ENCODE measurements at regions not wholly inside any gene's neighbourhood (a gene's known extent, or its start where the extent isn't known, plus 50 kb on each side); places are given as distances from the start of the nearest gene placed in this dataset.

GRCh38 chr16:65675161-65675560 is 553.3 kb upstream of the CDH11 start:
- DNase-seq (ENCODE audit: low read depth in 1 of 2, low spot score in 1 of 2), result no peak
- no peaks in the 10 kb centered on the region for H3K27me3 ChIP-seq (ENCODE audit: insufficient read depth, poor library complexity, severe bottlenecking)
- TF ChIP-seq SPI1 (IDR thresholded peaks at IDR 0.05; ENCODE audit: borderline replicate concordance, low read depth) (no peak), CTCF (IDR thresholded peaks at IDR 0.05; ENCODE audit: insufficient read depth, low read length) (no peak), REST (IDR thresholded peaks at IDR 0.05; ENCODE audit: insufficient replicate concordance, low read depth) (no peak), POLR2AphosphoS5 (IDR thresholded peaks at IDR 0.05; ENCODE audit: low read depth) (no peak), GABPA (IDR thresholded peaks at IDR 0.05; ENCODE audit: low read depth) (no peak)

GRCh38 chr16:65672960-65673359 is 551.1 kb upstream of the CDH11 start:
- no peak overlapping the region for H3K27ac ChIP-seq (replicated peaks)
- DNase-seq (ENCODE audit: low read depth in 1 of 2, low spot score in 1 of 2), result no peak
- TF ChIP-seq GABPA (IDR thresholded peaks at IDR 0.05; ENCODE audit: low read depth), result no peak
- no peak overlapping the region for H3K4me3 ChIP-seq (replicated peaks; ENCODE audit: insufficient read depth, low read length)
- H3K27me3 ChIP-seq (ENCODE audit: insufficient read depth, poor library complexity, severe bottlenecking), result no peaks in the 10 kb centered on the region

More at GRCh38 chr16:65675161-65675560, 553.3 kb upstream of the CDH11 start:
- no peak overlapping the region for H3K4me3 ChIP-seq (replicated peaks; ENCODE audit: insufficient read depth, low read length)
- H3K27ac ChIP-seq (replicated peaks), result no peak overlapping the region

GRCh38 chr16:65671071-65671470 is 549.2 kb upstream of the CDH11 start:
- Histone ChIP-seq H3K27me3 (ENCODE audit: insufficient read depth, poor library complexity, severe bottlenecking) (no peaks in the 10 kb centered on the region), H3K27ac (replicated peaks) (no peak overlapping the region), H3K4me3 (replicated peaks; ENCODE audit: insufficient read depth, low read length) (no peak overlapping the region)
- DNase-seq (ENCODE audit: low read depth in 1 of 2, low spot score in 1 of 2), result no peak
- no peak for TF ChIP-seq POLR2AphosphoS5 (IDR thresholded peaks at IDR 0.05; ENCODE audit: low read depth)
- no peak for TF ChIP-seq GABPA (IDR thresholded peaks at IDR 0.05; ENCODE audit: low read depth)
- TF ChIP-seq SPI1 (IDR thresholded peaks at IDR 0.05; ENCODE audit: borderline replicate concordance, low read depth), result no peak
- no peak for TF ChIP-seq CTCF (IDR thresholded peaks at IDR 0.05; ENCODE audit: insufficient read depth, low read length)
- TF ChIP-seq REST (IDR thresholded peaks at IDR 0.05; ENCODE audit: insufficient replicate concordance, low read depth), result no peak

- Histone ChIP-seq H3K27ac (replicated peaks) (no peak overlapping the region), H3K27me3 (ENCODE audit: insufficient read depth, poor library complexity, severe bottlenecking) (no peaks in the 10 kb centered on the region), H3K4me3 (replicated peaks; ENCODE audit: insufficient read depth, low read length) (no peak overlapping the region)
- no peak for DNase-seq (ENCODE audit: low read depth in 1 of 2, low spot score in 1 of 2)
- TF ChIP-seq REST (IDR thresholded peaks at IDR 0.05; ENCODE audit: insufficient replicate concordance, low read depth), result no peak
- no peak for TF ChIP-seq POLR2AphosphoS5 (IDR thresholded peaks at IDR 0.05; ENCODE audit: low read depth)
- TF ChIP-seq CTCF (IDR thresholded peaks at IDR 0.05; ENCODE audit: insufficient read depth, low read length), result no peak
- TF ChIP-seq GABPA (IDR thresholded peaks at IDR 0.05; ENCODE audit: low read depth), result no peak
Measured at GRCh38 chr16:65668064-65668595, 546.3 kb upstream of the CDH11 start.
